GM12874 (cell line): ENCODE measurements at regions not wholly inside any gene's neighbourhood (a gene's known extent, or its start where the extent isn't known, plus 50 kb on each side); places are given as distances from the start of the nearest gene placed in this dataset.

ENCODE experiments used
- CTCF ChIP-seq: IDR thresholded peaks from 2 replicates; pipeline ENCODE4 v1.5.1; 2011; ENCODE audit warnings: low read depth, mild to moderate bottlenecking, control low read depth, low read length, moderate library complexity; ENCODE audit not compliant: insufficient read depth

- 0 out of 2 replicates have a peak, but pooled peaks have one; percentile 6 for TF ChIP-seq CTCF
Observed at GRCh38 chr16:21534561-21534960, 64.8 kb upstream of the METTL9 start.
